Endodermal cell (in vitro differentiated cells): ENCODE measurements at regions not wholly inside any gene's neighbourhood (a gene's known extent, or its start where the extent isn't known, plus 50 kb on each side); places are given as distances from the start of the nearest gene placed in this dataset.

Source experiments
- DNase-seq: peaks from one replicate; pipeline ENCODE4 v3.0.0-alpha.2; 2017
- H3K27ac ChIP-seq: 2 replicates; pipeline ENCODE4 v1.5.1; 2013; ENCODE audit warnings: mild to moderate bottlenecking, low read depth, low read length, moderate library complexity
- H3K27me3 ChIP-seq: 2 replicates; pipeline ENCODE4 v1.6.1; 2013; ENCODE audit warnings: mild to moderate bottlenecking, low read length, moderate library complexity; ENCODE audit not compliant: insufficient read depth, control insufficient read depth, poor library complexity, severe bottlenecking
- H3K36me3 ChIP-seq: 2 replicates; pipeline ENCODE4 v1.7.0; 2013; ENCODE audit warnings: mild to moderate bottlenecking, low read length, moderate library complexity; ENCODE audit not compliant: control insufficient read depth, insufficient read depth
- H3K4me1 ChIP-seq: one replicate; pipeline ENCODE4 v1.7.0; 2013; ENCODE audit warnings: low read length; ENCODE audit not compliant: control insufficient read depth, insufficient read depth
- H3K4me3 ChIP-seq: 2 replicates; pipeline ENCODE4 v1.5.1; 2013; ENCODE audit warnings: mild to moderate bottlenecking, low read length, moderate library complexity
- H3K9ac ChIP-seq: 2 replicates; pipeline ENCODE4 v1.6.1; 2013; ENCODE audit warnings: mild to moderate bottlenecking, low read length, moderate library complexity; ENCODE audit not compliant: poor library complexity, severe bottlenecking; ENCODE audit errors: extremely low read depth
- H3K9me3 ChIP-seq: 2 replicates; pipeline ENCODE4 v1.6.1; 2013; ENCODE audit warnings: mild to moderate bottlenecking, low read length, moderate library complexity; ENCODE audit not compliant: control insufficient read depth
- H3K27ac Mint-ChIP-seq: 2 replicates; pipeline ENCODE4 v1.8.0; 2020; ENCODE audit warnings: mixed read lengths
- H3K27me3 Mint-ChIP-seq: 2 replicates; pipeline ENCODE4 v1.8.0; 2021; ENCODE audit warnings: mild to moderate bottlenecking, mixed read lengths; ENCODE audit not compliant: insufficient read depth
- H3K36me3 Mint-ChIP-seq: 2 replicates; pipeline ENCODE4 v1.8.0; 2020; ENCODE audit warnings: low read depth, mixed read lengths
- H3K4me1 Mint-ChIP-seq: 2 replicates; pipeline ENCODE4 v1.8.0; 2020; ENCODE audit warnings: mixed read lengths
- H3K4me3 Mint-ChIP-seq: 2 replicates; pipeline ENCODE4 v1.8.0; 2020; ENCODE audit warnings: mild to moderate bottlenecking, moderate library complexity, mixed read lengths
- H3K9me3 Mint-ChIP-seq: 2 replicates; pipeline ENCODE4 v1.8.0; 2020; ENCODE audit warnings: mild to moderate bottlenecking, mixed read lengths
- CTCF ChIP-seq: fragments of 200-600 bp; sonication (generic); conservative IDR thresholded peaks from 2 replicates; pipeline ENCODE4 v1.5.0; 2021; ENCODE audit warnings: antibody characterized with exemption, mild to moderate bottlenecking
- WGBS, 2 experiments: methylation state at CpG; one replicate each; pipeline versions ENCODE4 v1.1.5 to v1.1.7; 2013; ENCODE audit warnings: missing lambda C conversion rate in 2 of 2, mixed read lengths in 1 of 2; ENCODE audit not compliant: insufficient coverage in 1 of 2, insufficient read length in 1 of 2; 5-methylcytosine and 5-hydroxymethylcytosine counted together

DNA sequence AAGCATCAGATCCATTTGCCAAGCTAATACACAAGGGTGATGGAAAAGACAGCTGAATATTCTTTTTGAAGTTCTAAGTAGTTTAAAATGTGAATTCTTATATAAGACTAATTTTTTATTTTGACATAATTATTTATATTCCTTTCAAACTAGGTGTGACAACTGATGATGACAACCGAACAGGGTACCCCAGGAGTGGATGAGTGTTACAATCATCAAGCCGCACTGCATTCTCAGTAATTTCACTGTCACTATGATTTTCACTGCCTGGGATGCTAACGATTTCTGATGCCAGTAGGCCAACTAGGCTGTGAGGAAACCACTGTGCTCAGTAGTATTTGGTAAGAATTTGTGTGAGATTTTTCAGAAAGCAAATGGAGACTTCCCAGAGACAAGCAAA is 317.5 kb downstream of the ARAP2 start:
- no peaks in the 10 kb centered on the region for H3K9me3 ChIP-seq
- Mint-ChIP-seq H3K4me1 (no peaks in the 10 kb centered on the region), H3K27ac (no peak overlapping the region), H3K4me3 (no peak overlapping the region), H3K9me3 (no peaks in the 10 kb centered on the region), H3K27me3 (no peaks in the 10 kb centered on the region), H3K36me3 (no peaks in the 10 kb centered on the region)
- H3K4me1 ChIP-seq: no peaks in the 10 kb centered on the region
- WGBS, 2 experiments: 94 to 100% methylated on average over 2 to 3 of the region's 3 CpGs
- no peaks in the 10 kb centered on the region for H3K36me3 ChIP-seq
- TF ChIP-seq CTCF: no peak
- H3K9ac ChIP-seq: no peak overlapping the region
- no peak for DNase-seq
- no peaks in the 10 kb centered on the region for H3K27me3 ChIP-seq
- no peak overlapping the region for H3K27ac ChIP-seq
- H3K4me3 ChIP-seq: no peak overlapping the region

GRCh38 chr4:35933901-35934300 is 310.4 kb downstream of the ARAP2 start:
- no peak for TF ChIP-seq CTCF
- H3K27me3 Mint-ChIP-seq: no peaks in the 10 kb centered on the region
- H3K27ac Mint-ChIP-seq: no peak overlapping the region

DNA sequence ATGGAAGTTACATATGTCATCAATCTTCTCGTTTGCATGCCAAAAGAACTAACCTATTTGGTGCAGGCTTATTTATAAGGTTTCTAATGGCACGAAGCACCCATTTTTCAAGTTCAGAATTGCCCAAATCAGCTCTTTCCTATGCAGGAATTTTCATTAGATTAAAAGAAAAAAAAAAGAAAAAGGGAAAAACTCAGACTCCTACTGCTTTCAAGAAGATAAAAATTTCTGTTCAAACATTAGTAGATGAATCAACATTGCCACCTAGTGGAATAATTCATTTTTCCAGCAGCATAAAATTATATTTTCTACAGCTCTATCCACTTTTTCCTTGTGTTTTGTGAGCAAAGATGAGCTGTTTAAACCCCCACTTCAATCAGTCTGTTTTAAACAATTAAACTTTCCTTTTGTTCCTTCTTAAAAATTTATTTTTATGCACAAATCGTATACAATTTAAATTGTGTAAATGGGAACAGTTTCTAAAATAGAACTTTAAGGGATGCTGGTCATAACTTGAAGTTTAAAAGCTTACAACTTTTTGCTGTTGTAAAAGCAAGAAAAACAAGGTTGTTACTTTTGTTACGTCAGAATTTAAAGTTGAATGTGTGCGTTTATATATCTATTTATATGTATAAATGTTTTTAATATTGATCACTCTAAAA is 309.9 kb downstream of the ARAP2 start:
- peak overlapping the region; percentile 19 for H3K4me3 ChIP-seq
- no peaks in the 10 kb centered on the region for H3K36me3 ChIP-seq
- no peak for DNase-seq
- WGBS, 2 experiments: 37 to 70% methylated on average over 1 to 4 of the region's 5 CpGs
- no peaks in the 10 kb centered on the region for H3K9me3 Mint-ChIP-seq
- H3K4me1 Mint-ChIP-seq: peaks cover 10% of the 10 kb centered on the region
- H3K27ac ChIP-seq: no peak overlapping the region
- no peaks in the 10 kb centered on the region for H3K36me3 Mint-ChIP-seq
- no peaks in the 10 kb centered on the region for H3K9me3 ChIP-seq
- no peak overlapping the region for H3K4me3 Mint-ChIP-seq
- no peaks in the 10 kb centered on the region for H3K4me1 ChIP-seq
- peak; percentile 79 for TF ChIP-seq CTCF
- H3K27me3 Mint-ChIP-seq: no peaks in the 10 kb centered on the region
- no peaks in the 10 kb centered on the region for H3K27me3 ChIP-seq
- no peak overlapping the region for H3K9ac ChIP-seq
- H3K27ac Mint-ChIP-seq: no peak overlapping the region

More at GRCh38 chr4:35933901-35934300, 310.4 kb downstream of the ARAP2 start:
- WGBS, 2 experiments: 45 to 60% methylated on average over 1 to 3 of the region's 3 CpGs
- no peak overlapping the region for H3K9ac ChIP-seq
- H3K4me3 Mint-ChIP-seq: no peak overlapping the region
- H3K9me3 Mint-ChIP-seq: no peaks in the 10 kb centered on the region
- no peaks in the 10 kb centered on the region for H3K27me3 ChIP-seq
- H3K36me3 Mint-ChIP-seq: no peaks in the 10 kb centered on the region
- H3K9me3 ChIP-seq: no peaks in the 10 kb centered on the region
- H3K4me1 ChIP-seq: no peaks in the 10 kb centered on the region
- peaks cover 10% of the 10 kb centered on the region for H3K4me1 Mint-ChIP-seq
- no peaks in the 10 kb centered on the region for H3K36me3 ChIP-seq
- no peak overlapping the region for H3K27ac ChIP-seq
- no peak for DNase-seq
- H3K4me3 ChIP-seq: peak overlapping the region; percentile 19
